T-helper 17 cell (primary cell): ENCODE measurements at regions not wholly inside any gene's neighbourhood (a gene's known extent, or its start where the extent isn't known, plus 50 kb on each side); places are given as distances from the start of the nearest gene placed in this dataset.

Experiments used
- ATAC-seq: fragments of 150-1000 bp; cut with Tn5 transposase; 2 replicates; pipeline ENCODE4 v1.10.0; 2021; ENCODE audit warnings: mild to moderate bottlenecking, moderate library complexity
- DNase-seq, 3 donors: peaks; one replicate each; pipeline versions ENCODE4 v3.0.0 to v3.0.0-alpha.2; 2020 to 2021
- H3K9me3 ChIP-seq: one replicate; pipeline ENCODE4 v1.7.0; 2013; ENCODE audit warnings: low read length, mild to moderate bottlenecking; ENCODE audit not compliant: control insufficient read depth, poor library complexity, severe bottlenecking
- H3K27ac Mint-ChIP-seq: one replicate; pipeline ENCODE4 v1.8.0; 2022; ENCODE audit warnings: mild to moderate bottlenecking, moderate library complexity, mixed read lengths
- H3K27me3 Mint-ChIP-seq: one replicate; pipeline ENCODE4 v1.8.0; 2022; ENCODE audit warnings: mixed read lengths
- H3K36me3 Mint-ChIP-seq: one replicate; pipeline ENCODE4 v1.8.0; 2022; ENCODE audit warnings: low read depth, mixed read lengths
- H3K4me1 Mint-ChIP-seq: one replicate; pipeline ENCODE4 v1.8.0; 2022; ENCODE audit warnings: mild to moderate bottlenecking, mixed read lengths
- H3K4me3 Mint-ChIP-seq: one replicate; pipeline ENCODE4 v1.8.0; 2022; ENCODE audit warnings: mild to moderate bottlenecking, moderate library complexity, mixed read lengths

DNA sequence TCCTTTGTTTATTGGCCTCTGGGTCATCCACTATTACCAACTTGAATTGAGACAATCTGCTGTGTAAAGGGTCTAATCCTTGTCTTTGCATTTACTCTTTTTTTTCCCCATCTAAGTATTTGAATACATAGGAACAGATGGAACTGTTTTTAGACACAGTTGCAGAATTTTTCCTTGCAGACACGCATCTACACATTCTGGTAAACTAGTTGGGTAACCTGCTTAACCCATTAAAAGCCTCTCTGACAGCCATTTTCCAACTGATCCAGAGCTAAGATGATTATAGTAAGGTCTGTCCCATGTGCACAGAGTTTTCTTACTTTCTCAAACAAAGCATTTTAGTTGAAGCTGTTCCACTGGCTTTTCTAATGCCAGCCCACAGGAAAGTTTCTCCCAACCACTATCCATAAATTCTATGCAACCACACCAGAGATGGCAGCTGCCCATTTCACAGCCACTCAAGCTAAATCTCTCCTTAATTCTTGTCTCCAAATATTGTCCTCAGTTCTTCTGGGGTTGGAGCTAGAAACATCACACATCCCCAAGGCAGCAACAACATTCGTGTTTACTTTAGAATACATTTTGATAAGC is 492.1 kb downstream of the MAFB start:
- Mint-ChIP-seq H3K27ac (no peak overlapping the region), H3K4me1 (no peaks in the 10 kb centered on the region), H3K36me3 (no peaks in the 10 kb centered on the region), H3K27me3 (peaks cover 3% of the 10 kb centered on the region), H3K4me3 (no peak overlapping the region)
- DNase-seq (no peak), ATAC-seq (no peak)
- H3K9me3 ChIP-seq, result no peaks in the 10 kb centered on the region

DNA sequence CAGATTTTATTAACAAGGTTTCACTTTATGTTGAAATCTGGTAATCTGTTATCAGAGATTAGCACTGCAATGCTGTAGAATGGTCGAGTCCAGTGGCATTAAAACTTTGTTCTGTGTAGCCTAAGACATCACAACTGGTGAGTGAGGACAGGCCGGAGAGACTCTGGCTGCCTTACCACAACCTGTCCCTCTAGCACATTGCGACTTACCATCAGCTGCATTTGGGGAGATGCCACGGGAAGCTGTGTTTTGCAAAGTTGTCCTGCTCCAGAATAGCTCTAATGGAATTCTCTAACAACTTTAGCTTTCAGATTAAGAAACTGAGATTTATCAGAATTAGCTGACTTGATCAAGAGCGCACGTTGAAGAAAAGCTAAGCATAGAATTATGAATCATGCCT is 493.3 kb downstream of the MAFB start:
- H3K9me3 ChIP-seq, result no peaks in the 10 kb centered on the region
- ATAC-seq (no peak), DNase-seq (no peak)
- H3K27me3 Mint-ChIP-seq, result no peaks in the 10 kb centered on the region
- H3K36me3 Mint-ChIP-seq, result no peaks in the 10 kb centered on the region
- H3K27ac Mint-ChIP-seq, result no peak overlapping the region
- no peaks in the 10 kb centered on the region for H3K4me1 Mint-ChIP-seq
- H3K4me3 Mint-ChIP-seq, result no peak overlapping the region

GRCh38 chr20:40192529-40192928 is 496.5 kb downstream of the MAFB start:
- ATAC-seq, result no peak
- no peak overlapping the region for H3K4me3 Mint-ChIP-seq
- H3K27ac Mint-ChIP-seq, result no peak overlapping the region
- no peaks in the 10 kb centered on the region for H3K27me3 Mint-ChIP-seq
- no peaks in the 10 kb centered on the region for H3K36me3 Mint-ChIP-seq
- no peak for DNase-seq
- H3K9me3 ChIP-seq, result no peaks in the 10 kb centered on the region
- no peaks in the 10 kb centered on the region for H3K4me1 Mint-ChIP-seq

- Mint-ChIP-seq H3K27ac (no peak overlapping the region), H3K4me1 (no peaks in the 10 kb centered on the region), H3K27me3 (no peaks in the 10 kb centered on the region), H3K4me3 (no peak overlapping the region), H3K36me3 (no peaks in the 10 kb centered on the region)
- ATAC-seq (no peak), DNase-seq (no peak)
- H3K9me3 ChIP-seq, result no peaks in the 10 kb centered on the region
Observed at GRCh38 chr20:40192081-40192480, 497.0 kb downstream of the MAFB start.

DNA sequence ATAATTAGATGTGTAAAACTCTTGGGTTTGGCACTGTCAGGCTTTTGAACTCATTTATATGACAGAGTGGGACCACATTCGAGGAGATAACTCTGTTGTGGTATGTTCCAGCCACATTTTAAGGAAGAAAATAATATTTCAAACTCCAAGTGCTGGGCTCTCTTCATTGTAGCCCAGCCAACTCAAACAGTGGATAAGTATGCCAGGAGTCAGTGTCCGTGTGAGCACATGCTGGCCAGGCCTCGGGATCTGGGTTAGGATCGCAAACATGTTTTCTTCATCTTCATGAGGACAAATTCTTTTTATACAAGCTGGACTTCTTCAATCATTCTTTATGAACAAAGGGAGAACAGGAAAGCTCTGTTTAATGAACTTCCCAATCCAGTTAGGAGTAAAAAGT is 497.5 kb downstream of the MAFB start:
- no peak for ATAC-seq
- Mint-ChIP-seq H3K4me1 (no peaks in the 10 kb centered on the region), H3K27me3 (no peaks in the 10 kb centered on the region), H3K27ac (no peak overlapping the region), H3K36me3 (no peaks in the 10 kb centered on the region), H3K4me3 (no peak overlapping the region)
- DNase-seq, result no peak
- no peaks in the 10 kb centered on the region for H3K9me3 ChIP-seq

DNA sequence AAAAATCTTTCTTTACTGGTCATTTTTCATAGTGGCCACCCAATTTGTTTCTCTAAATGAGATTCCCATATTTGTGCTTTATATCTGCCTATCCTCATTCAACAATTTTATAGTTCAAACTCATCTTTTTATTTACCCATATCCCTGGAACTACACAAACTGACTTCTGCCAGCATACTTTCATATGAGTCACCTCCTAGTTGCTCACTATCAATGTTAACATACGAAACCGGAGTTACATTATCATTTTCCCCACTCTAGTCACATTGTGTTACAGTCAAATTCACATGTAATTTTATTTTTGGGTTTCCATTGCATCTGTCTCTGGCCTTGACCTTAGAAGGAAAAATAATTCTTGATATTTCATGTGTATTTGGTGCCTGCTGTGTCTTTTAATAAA is 499.4 kb downstream of the MAFB start:
- Mint-ChIP-seq H3K4me3 (no peak overlapping the region), H3K4me1 (no peaks in the 10 kb centered on the region), H3K36me3 (no peaks in the 10 kb centered on the region), H3K27me3 (no peaks in the 10 kb centered on the region), H3K27ac (no peak overlapping the region)
- ATAC-seq, result no peak
- DNase-seq, result no peak
- H3K9me3 ChIP-seq, result no peaks in the 10 kb centered on the region

DNA sequence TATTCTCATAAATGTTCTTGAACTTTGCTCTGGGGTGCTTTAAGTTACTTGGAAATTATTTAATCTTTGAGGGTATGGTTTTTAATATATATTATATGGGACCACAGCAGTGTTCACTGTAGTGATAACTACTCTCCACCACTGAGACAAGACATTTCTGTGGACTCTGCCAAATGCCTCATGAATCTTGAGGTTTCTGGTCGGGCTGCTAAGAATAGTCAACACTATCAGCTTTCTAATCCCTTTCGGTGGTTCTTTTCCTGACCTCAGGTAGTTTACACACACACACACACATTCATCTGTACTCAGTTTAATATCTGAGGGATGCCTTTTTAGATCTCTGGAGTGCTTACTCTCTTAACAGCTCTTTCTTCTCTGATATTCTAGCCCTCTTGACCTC is 500.7 kb downstream of the MAFB start:
- no peaks in the 10 kb centered on the region for H3K4me1 Mint-ChIP-seq
- H3K4me3 Mint-ChIP-seq, result no peak overlapping the region
- H3K27me3 Mint-ChIP-seq, result no peaks in the 10 kb centered on the region
- no peak for DNase-seq
- no peaks in the 10 kb centered on the region for H3K9me3 ChIP-seq
- H3K27ac Mint-ChIP-seq, result no peak overlapping the region
- ATAC-seq, result no peak
- no peaks in the 10 kb centered on the region for H3K36me3 Mint-ChIP-seq

DNA sequence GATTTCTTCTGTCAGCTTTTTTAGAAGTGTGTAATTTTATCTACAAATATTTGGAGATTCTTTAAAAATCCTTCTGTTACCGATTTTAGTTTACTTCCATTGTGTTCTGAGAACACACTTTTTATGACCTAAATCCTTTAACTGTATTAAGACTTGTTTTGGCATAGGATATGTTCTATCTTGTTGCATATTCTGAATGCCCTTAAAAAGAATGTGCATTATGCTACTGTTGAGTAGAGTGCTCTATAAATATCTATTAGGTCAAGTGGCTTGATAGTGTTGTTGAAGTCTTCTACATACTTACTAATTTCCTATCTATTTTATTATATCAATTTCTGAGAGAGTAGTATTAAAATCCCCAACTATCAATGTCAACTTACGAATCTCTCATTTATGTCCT is 502.2 kb downstream of the MAFB start:
- Mint-ChIP-seq H3K27me3 (no peaks in the 10 kb centered on the region), H3K27ac (no peak overlapping the region), H3K36me3 (no peaks in the 10 kb centered on the region), H3K4me3 (no peak overlapping the region), H3K4me1 (no peaks in the 10 kb centered on the region)
- no peak for ATAC-seq
- no peaks in the 10 kb centered on the region for H3K9me3 ChIP-seq
- no peak for DNase-seq

DNA sequence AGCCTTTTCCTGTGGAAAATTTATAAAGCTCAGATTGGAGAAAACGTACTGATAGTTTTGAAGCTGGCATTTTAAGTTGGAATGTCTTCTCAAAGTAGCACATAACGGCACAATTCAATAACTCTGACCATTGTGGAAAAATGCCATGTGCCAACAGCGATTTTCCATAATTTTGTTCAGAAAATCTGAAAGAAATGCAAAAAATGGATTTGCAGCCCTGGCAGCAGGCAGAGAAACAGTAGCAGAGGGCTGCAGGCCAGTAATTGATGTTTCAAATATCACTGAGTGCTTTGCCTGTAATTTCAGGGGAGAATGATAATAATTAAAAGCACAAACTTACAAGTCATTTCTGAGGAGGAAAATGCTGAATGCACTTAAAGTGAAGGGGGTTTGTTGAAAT is 507.4 kb downstream of the MAFB start:
- peaks cover 4% of the 10 kb centered on the region for H3K27me3 Mint-ChIP-seq
- ATAC-seq (no peak), DNase-seq (no peak)
- H3K4me1 Mint-ChIP-seq, result no peaks in the 10 kb centered on the region
- no peaks in the 10 kb centered on the region for H3K9me3 ChIP-seq
- H3K27ac Mint-ChIP-seq, result no peak overlapping the region
- H3K4me3 Mint-ChIP-seq, result no peak overlapping the region
- H3K36me3 Mint-ChIP-seq, result no peaks in the 10 kb centered on the region

DNA sequence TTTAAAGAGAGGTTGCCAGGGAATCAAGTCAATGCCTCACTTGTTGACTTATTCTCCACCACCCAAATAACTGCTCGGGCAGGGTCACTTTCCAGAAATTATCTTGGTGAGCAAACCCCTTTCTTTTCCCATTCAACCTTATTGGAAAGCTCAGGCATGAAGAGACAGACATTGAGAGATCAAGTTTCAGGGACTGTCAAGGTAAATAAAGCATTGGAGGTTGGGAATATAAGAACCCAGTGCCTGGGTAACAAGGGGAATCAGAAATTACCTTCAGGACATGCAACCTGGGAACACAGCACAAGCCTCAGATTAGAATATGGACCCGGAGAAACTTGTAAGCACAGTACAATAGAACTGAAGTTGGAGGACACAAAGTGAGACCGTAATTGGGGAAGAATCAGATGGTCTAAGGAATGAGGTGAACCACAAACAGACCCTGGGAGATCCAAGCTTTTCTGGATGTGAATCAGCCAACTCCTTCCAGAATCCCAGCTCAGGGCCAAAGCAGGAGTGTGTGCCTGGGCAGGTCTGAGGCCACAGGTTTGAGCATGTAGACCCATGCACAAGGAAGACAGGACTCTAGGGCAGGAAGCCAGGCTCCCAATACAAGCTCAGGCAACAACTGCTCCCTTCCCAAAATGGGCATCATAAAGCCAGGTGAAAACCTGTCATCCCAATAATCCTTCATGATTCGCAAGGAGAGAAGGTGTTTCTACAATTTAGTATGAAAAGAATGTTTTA is 512.8 kb downstream of the MAFB start:
- no peak for ATAC-seq
- DNase-seq, result no peak

DNA sequence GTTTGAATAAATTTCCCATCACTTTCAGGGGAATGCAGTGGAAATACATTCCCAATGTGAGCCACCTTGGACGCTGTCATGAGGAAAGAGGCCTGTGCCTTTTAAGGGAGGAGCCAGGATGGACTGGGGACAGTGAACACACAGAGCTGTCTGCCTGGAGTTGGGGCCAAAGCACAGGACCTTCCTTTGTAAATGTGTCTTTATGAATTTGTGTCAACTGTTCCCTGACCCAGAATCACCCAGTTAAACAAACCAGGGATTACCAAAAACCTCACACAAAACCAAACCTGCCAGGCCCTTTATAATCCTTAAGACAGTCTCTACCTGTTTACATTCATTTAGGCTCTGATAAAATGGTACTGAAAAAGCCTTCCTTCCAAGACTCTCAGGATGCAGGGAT is 513.7 kb downstream of the MAFB start:
- no peaks in the 10 kb centered on the region for H3K9me3 ChIP-seq
- Mint-ChIP-seq H3K27me3 (peaks cover 8% of the 10 kb centered on the region), H3K4me3 (no peak overlapping the region), H3K27ac (no peak overlapping the region), H3K36me3 (no peaks in the 10 kb centered on the region), H3K4me1 (no peaks in the 10 kb centered on the region)
- DNase-seq (no peak), ATAC-seq (no peak)

More for the DNA sequence above, 512.8 kb downstream of the MAFB start:
- Mint-ChIP-seq H3K36me3 (no peaks in the 10 kb centered on the region), H3K4me3 (no peak overlapping the region), H3K27ac (no peak overlapping the region), H3K27me3 (peaks cover 11% of the 10 kb centered on the region), H3K4me1 (no peaks in the 10 kb centered on the region)
- no peaks in the 10 kb centered on the region for H3K9me3 ChIP-seq

- Mint-ChIP-seq H3K4me3 (no peak overlapping the region), H3K4me1 (no peaks in the 10 kb centered on the region), H3K27me3 (peaks cover 8% of the 10 kb centered on the region), H3K36me3 (no peaks in the 10 kb centered on the region), H3K27ac (no peak overlapping the region)
- DNase-seq, result no peak
- ATAC-seq, result no peak
- H3K9me3 ChIP-seq, result no peaks in the 10 kb centered on the region
Observed at GRCh38 chr20:40173872-40174271, 515.2 kb downstream of the MAFB start.

DNA sequence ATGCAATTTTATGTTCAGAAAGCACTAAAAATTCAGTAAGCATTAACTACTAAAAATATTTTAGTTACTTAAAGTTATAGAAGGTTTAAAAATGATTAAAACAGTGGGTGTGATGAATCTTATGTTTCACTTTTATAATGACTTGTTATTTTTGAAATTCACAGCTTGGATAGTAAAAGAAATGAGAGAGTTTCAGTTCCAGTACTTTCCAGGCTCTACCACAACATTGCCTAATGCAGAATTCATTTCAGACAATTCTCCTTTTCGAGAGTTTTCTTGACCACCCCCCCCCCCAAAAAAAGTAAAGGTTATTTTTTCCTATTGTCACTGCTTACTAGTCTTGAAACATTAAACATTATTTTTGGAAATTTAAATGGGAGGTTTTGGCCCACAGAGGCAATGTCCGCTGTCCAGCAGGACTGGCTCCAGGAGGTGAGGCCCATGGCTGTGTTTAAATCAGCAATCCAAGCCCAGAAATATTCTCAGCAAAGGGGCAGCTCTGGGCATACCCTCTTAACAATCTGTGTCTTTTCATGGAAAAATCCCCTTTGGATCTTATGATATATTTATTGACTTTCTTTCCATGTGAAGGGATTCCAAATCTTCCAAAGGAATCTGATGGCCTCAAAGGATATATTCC is 519.9 kb downstream of the MAFB start:
- no peak overlapping the region for H3K27ac Mint-ChIP-seq
- H3K36me3 Mint-ChIP-seq, result no peaks in the 10 kb centered on the region
- ATAC-seq (no peak), DNase-seq (no peak)
- H3K4me3 Mint-ChIP-seq, result no peak overlapping the region
- H3K9me3 ChIP-seq, result no peaks in the 10 kb centered on the region
- H3K27me3 Mint-ChIP-seq, result peaks cover 8% of the 10 kb centered on the region
- no peaks in the 10 kb centered on the region for H3K4me1 Mint-ChIP-seq

DNA sequence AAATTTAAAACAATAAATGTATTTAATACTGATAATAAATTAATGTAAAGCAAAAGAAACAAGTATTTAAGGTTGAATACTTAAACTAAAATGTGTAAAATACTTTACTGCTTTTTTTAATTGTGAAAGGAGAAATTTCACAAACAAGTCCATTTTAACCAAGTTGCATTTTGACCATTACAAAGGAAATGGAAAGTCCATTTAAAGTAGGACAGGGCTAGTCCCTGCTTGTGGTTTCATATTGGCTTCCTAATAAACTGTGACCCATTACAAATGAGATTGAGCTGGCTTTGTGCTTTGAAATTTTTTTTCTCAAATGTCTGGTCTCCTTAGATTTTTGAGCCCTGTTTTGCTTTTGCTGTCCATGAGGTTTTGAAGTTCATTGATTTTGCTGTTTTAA is 527.6 kb downstream of the MAFB start:
- no peaks in the 10 kb centered on the region for H3K9me3 ChIP-seq
- Mint-ChIP-seq H3K27ac (no peak overlapping the region), H3K36me3 (no peaks in the 10 kb centered on the region), H3K4me1 (no peaks in the 10 kb centered on the region), H3K4me3 (no peak overlapping the region), H3K27me3 (no peaks in the 10 kb centered on the region)
- DNase-seq, result no peak
- no peak for ATAC-seq
